CD1c-positive myeloid dendritic cell (primary cell): ENCODE measurements at regions not wholly inside any gene's neighbourhood (a gene's known extent, or its start where the extent isn't known, plus 50 kb on each side); places are given as distances from the start of the nearest gene placed in this dataset.
"Not testable (repeated sequence)": the region's sequence is repeated elsewhere in the genome, so short reads cannot be mapped to it uniquely, and the experiment has no call there.

Experiments used
- DNase-seq: peaks from one replicate; pipeline ENCODE4 v3.0.0-alpha.2; 2016; ENCODE audit errors: extremely low spot score

GRCh38 chr11:24253237-24253760 lies 243.6 kb upstream of the LUZP2 start:
- no peak for DNase-seq

DNA sequence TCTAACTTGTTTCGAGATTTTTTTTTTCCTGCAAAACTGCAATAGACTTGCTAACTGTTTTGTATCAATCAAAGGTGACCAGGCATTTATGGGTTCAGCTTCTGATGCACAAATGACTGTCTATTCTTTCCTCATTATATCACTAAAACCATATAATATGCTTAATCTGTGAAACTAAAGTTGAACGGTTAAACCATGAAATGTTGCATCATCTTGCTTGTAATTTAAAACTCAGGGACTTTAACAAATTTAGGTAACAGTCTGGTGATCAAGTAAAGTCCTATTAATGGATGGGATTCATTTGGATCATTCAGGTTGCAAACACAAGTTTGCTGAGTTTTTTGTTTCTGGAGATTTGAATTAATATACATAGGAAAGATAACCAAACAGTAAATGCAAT lies 232.0 kb upstream of the LUZP2 start:
- no peak for DNase-seq

DNA sequence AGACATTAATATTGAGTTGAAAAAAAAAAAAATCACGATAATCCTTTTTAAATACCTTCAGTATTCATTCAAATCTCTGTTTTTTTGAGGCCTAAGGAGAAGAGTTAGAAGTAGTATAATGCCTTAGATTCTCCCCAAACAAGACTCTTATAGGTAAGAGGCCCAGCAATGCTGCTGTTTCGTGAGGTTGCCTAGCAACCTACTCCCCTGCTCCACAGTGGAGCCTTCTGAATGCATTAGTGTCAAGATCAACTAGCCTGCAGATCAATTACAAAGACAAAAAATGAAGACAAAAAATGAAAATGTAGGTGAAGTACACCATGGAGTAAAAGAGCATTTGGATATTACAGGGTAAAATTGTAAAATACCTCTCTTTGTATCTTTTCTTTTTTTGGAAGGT lies 229.8 kb upstream of the LUZP2 start:
- no peak for DNase-seq

DNA sequence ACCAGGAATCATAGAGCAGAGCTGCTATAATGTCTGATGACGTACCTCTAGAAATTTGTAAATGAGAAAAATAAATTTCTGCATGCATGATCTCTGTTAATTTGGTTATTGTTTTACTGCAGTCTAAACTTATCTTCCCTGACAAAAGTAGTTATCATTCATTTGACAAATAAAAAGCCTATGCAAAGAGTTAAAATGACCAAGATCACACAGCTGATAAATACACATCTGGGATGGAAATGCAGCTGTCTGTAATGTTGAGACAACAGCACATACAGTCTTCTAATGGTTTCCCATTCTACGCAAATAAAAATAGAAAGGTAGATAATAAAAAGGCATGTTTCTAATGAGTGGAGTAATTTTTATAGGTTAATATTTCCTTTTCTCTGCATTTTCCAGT lies 225.1 kb upstream of the LUZP2 start:
- DNase-seq, result no peak

- not testable (repeated sequence) for DNase-seq
These were observed 222.6 kb upstream of the LUZP2 start for GRCh38 chr11:24274214-24274781.

DNA sequence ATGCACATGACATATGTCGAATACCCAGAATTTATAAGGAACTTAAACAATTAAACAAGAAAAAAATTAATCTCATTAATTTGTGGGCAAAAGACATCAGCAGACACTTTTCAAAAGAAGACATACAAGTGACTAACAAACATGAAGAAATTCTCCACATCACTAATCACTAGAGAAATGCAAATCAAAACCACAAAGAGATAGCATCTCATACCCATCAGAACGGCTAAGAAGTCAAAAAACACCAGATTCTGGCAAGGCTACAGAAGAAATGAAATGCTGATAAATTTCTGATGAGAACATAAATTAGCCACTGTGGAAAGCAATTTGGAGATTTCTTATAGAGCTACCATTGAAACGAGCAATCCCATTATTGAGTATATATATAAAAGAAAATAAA lies 210.6 kb upstream of the LUZP2 start:
- DNase-seq, result no peak

- DNase-seq, result no peak
These were observed 207.6 kb upstream of the LUZP2 start for GRCh38 chr11:24289301-24289700.

DNA sequence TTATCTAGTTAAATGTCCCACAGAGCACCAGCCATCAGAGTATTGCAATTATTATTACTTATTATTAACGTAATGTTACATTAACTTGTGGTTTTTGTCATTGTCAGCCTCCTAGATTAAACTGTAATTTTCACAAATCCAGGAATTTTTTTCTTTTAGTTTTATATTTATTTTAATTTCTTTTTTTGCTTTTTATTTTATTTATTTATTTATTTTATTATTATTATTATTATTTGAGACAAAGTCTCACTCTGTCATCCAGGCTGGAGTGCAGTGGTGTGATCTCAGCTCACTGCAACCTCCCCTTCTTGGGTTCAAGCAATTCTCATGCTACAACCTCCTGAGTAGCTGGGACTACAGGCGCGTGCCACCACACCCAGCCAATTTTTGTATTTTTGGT lies 202.9 kb upstream of the LUZP2 start:
- DNase-seq, result no peak

GRCh38 chr11:24295360-24295759 lies 201.5 kb upstream of the LUZP2 start:
- DNase-seq, result no peak

DNA sequence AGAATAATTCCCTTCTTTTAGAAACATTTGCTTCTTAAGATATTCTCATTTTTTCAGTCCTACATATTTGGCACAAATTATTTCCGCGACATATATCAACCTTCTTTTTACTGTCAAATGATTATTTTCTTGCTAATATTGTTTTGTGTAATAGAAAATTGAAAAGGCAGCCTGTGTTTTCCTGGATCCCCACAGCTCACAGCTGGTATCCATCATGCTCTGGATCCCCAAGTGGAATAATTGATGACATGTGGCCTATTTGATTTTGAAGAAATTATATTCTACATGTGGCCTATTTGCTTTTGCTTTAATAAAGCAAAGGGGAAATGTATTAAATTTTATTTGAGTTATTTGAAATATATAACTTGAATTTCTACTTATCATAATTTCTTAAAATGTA lies 199.4 kb upstream of the LUZP2 start:
- DNase-seq, result no peak

GRCh38 chr11:24298146-24298545 lies 198.7 kb upstream of the LUZP2 start:
- no peak for DNase-seq

GRCh38 chr11:24311974-24312373 lies 184.9 kb upstream of the LUZP2 start:
- no peak for DNase-seq

GRCh38 chr11:24312464-24313238 lies 184.2 kb upstream of the LUZP2 start:
- no peak for DNase-seq

- no peak for DNase-seq
These were observed 175.6 kb upstream of the LUZP2 start for GRCh38 chr11:24321229-24321628.

DNA sequence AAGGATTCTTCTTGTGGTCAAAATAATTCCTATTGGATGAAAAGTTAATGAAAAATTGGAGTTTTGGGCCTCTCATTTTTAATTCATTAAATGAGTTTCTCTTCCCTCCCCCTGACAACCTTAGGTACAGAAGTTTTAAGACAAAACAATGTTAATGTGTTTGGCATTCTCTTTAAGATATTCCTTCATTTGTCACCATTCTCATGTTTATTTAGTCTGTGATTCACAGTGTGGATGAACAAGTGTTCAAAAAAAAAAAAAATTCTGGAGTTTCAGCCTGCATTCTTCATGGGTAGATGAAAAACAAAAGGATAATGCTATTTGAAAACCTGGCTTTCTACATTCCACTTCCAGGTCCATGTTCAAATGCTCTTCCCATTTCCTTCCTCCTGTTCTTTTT lies 172.6 kb upstream of the LUZP2 start:
- no peak for DNase-seq

GRCh38 chr11:24344222-24344621 lies 152.6 kb upstream of the LUZP2 start:
- no peak for DNase-seq

DNA sequence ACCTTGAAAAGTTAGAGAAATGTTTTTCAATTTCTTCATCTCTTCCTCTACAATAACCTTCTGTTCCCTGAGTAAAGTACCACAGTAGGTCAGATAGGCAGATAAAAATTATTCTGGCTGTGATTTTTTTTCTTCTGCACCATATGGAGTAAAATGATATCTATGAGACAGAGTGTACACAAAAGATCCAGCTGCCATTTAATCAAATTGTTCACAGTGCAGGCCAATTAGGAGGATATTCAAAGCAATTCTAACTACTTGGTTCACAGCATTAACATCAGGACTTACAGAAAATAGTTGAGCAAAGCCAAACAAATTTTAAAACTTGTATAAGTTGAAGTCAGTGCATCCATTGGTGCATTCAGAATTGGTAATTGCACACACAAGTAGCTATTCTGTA lies 147.9 kb upstream of the LUZP2 start:
- no peak for DNase-seq

- DNase-seq, result no peak
These were observed 145.7 kb upstream of the LUZP2 start for GRCh38 chr11:24351179-24351578.

- no peak for DNase-seq
These were observed 140.4 kb upstream of the LUZP2 start for GRCh38 chr11:24356501-24356900.

DNA sequence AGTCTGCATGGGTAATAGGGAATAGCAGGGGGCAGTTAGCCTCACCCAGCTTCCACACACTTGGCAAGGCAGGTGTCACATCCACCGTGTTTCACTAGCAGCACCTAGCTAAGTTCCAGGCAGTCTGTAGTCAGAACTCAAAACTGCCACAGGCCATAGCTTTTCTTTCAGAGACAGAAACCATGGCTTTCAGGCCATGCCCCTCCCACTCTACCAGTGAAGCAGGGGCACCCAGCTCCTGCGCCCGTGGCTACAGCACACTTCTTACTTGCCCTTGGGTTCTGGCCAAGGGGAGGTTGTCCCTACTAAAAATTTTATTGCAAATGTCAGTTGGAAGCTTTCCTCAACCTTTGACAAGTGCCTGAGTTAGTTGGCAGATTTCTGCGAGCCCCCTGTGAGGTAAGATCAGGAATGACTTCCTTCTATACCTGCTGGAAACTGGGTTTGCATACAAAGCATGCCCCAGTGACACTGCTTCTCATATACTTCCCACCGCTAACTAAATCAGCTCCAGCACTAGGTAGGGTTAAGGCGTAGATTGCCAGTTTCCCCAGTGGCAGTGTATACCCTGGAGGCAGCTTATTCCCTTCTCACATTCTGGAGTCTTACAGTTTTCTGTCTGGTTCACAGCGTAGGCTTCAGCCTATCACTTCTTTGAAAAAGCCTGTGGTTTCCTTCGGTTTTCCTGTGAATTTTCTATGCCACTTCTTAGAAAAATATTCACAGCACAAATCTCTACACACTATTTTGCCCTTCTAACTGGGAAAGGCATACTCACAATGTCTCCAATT lies 139.0 kb upstream of the LUZP2 start:
- no peak for DNase-seq

DNA sequence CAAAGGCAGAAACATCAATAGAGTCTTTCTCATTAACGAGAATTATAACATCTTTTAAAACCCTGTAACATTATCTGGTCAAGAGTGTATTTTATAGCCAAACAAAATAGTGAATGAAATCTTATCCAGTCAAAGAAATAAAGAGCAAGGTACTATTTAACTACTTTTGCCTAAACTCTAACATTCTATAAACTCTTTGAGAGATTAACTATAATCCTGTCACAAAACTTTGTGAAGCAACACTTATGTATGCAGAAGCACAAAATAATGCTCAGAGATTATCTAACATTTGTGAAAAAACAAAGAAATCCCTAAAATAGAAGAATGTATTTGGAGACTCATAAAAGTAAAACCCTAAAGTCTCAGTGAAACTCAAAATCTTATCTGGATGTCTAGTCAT lies 124.4 kb upstream of the LUZP2 start:
- DNase-seq, result no peak

DNA sequence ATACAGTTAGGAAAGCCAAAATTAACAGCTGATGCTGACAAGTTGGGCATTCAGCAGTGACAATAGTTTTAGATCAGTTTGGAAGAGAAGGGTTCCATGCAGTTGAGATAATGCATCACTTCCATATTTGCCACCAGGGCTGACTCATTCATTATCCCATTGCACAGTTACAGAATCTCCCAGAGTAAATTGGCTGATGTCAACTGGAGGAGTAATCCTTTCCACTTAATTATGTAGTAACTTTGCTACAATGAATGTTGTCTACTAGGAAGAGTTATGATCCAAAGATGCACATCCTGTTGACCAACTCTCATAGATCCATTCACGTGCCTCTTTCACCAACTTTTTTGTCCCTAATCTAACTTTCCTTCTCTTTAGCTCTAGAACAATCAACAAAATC lies 123.3 kb upstream of the LUZP2 start:
- DNase-seq, result no peak

DNA sequence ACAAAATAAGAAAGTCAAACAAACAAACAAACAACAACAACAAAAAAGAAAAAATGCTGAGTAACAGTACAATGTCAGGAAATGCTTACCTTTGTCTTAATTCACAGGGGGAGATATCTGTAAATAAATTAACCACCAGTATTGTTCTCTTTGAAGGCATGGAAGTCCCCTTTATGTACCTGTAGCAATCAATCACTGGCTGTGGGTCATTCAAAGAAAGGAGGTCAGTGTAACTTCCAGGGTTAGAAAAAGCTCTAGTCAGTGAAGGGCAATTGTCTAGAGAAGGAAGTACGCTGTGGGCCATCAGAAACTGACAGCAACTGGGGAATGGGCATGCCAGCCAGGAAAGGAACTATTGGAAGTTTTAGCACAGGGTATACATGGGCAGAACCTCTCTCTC lies 121.5 kb upstream of the LUZP2 start:
- no peak for DNase-seq
